GM23338 (cell line): ENCODE measurements at regions not wholly inside any gene's neighbourhood (a gene's known extent, or its start where the extent isn't known, plus 50 kb on each side); places are given as distances from the start of the nearest gene placed in this dataset.
A peak's percentile ranks its signal among the peaks of the same experiment; 100 is the strongest.

ENCODE experiments used
- ATAC-seq: fragments of 200-7000 bp; cut with Tn5 transposase; 3 replicates; pipeline ENCODE4 v1.9.1; 2020
- DNase-seq: peaks from one replicate; pipeline ENCODE4 v3.0.0-alpha.2; 2015; ENCODE audit warnings: low spot score
- H2AFZ ChIP-seq: fragments of 200-600 bp; sonication (generic); 2 replicates; pipeline ENCODE4 v1.8.0; 2016; ENCODE audit warnings: antibody characterized with exemption, mild to moderate bottlenecking, moderate library complexity
- H3F3A ChIP-seq: fragments of 200-600 bp; sonication (generic); replicated peaks from 2 replicates; pipeline ENCODE4 v1.8.0; 2017; ENCODE audit warnings: antibody characterized with exemption, mixed run types, low read depth
- H3K27ac ChIP-seq: fragments of 200-600 bp; sonication (generic); 2 replicates; pipeline ENCODE4 v1.6.1; 2016; ENCODE audit warnings: low read depth
- H3K27me3 ChIP-seq: fragments of 200-600 bp; sonication (generic); 2 replicates; pipeline ENCODE4 v1.8.0; 2016; ENCODE audit warnings: mild to moderate bottlenecking, mixed run types, moderate library complexity; ENCODE audit not compliant: insufficient read depth
- H3K36me3 ChIP-seq: fragments of 200-600 bp; sonication (generic); 2 replicates; pipeline ENCODE4 v1.8.0; 2016; ENCODE audit warnings: mild to moderate bottlenecking; ENCODE audit not compliant: insufficient read depth
- H3K4me1 ChIP-seq: fragments of 200-600 bp; sonication (generic); 2 replicates; pipeline ENCODE4 v1.8.0; 2016; ENCODE audit warnings: mild to moderate bottlenecking, moderate library complexity; ENCODE audit not compliant: insufficient read depth
- H3K4me2 ChIP-seq: fragments of 200-600 bp; sonication (generic); 2 replicates; pipeline ENCODE4 v1.7.1; 2017; ENCODE audit warnings: mixed run types
- H3K4me3 ChIP-seq: fragments of 200-600 bp; sonication (generic); 2 replicates; pipeline ENCODE4 v1.6.1; 2016; ENCODE audit warnings: mixed run types
- H3K79me2 ChIP-seq: fragments of 200-600 bp; sonication (generic); replicated peaks from 2 replicates; pipeline ENCODE4 v1.8.0; 2017; ENCODE audit warnings: mild to moderate bottlenecking; ENCODE audit not compliant: insufficient read depth
- H3K9me2 ChIP-seq: fragments of 200-600 bp; sonication (generic); 2 replicates; pipeline ENCODE4 v1.8.0; 2017; ENCODE audit not compliant: insufficient read depth
- H4K20me1 ChIP-seq: fragments of 200-600 bp; sonication (generic); replicated peaks from 2 replicates; pipeline ENCODE4 v1.8.0; 2017; ENCODE audit warnings: mild to moderate bottlenecking; ENCODE audit not compliant: insufficient read depth
- H3K27ac Mint-ChIP-seq: 2 replicates; pipeline ENCODE4 v1.8.0; 2020; ENCODE audit warnings: inconsistent platforms, mild to moderate bottlenecking, moderate library complexity, mixed read lengths
- H3K27me3 Mint-ChIP-seq: 3 replicates; pipeline ENCODE4 v1.8.0; 2022; ENCODE audit warnings: low read depth, mild to moderate bottlenecking, moderate library complexity, mixed read lengths, inconsistent platforms; ENCODE audit not compliant: insufficient read depth, poor library complexity
- H3K36me3 Mint-ChIP-seq: 3 replicates; pipeline ENCODE4 v1.8.0; 2021; ENCODE audit warnings: low read depth, mild to moderate bottlenecking, inconsistent platforms, moderate library complexity, mixed read lengths
- H3K4me1 Mint-ChIP-seq: 3 replicates; pipeline ENCODE4 v1.8.0; 2020; ENCODE audit warnings: mild to moderate bottlenecking, inconsistent platforms, mixed read lengths
- H3K4me3 Mint-ChIP-seq: 3 replicates; pipeline ENCODE4 v1.8.0; 2021; ENCODE audit warnings: moderate library complexity, mild to moderate bottlenecking, inconsistent platforms, mixed read lengths
- H3K9me3 Mint-ChIP-seq: 3 replicates; pipeline ENCODE4 v1.8.0; 2020; ENCODE audit warnings: moderate library complexity, mild to moderate bottlenecking, inconsistent platforms, mixed read lengths
- EZH2 ChIP-seq: fragments of 200-600 bp; sonication (generic); IDR thresholded peaks from one replicate; pipeline ENCODE4 v1.8.0; 2017; ENCODE audit warnings: antibody characterized with exemption, mild to moderate bottlenecking, low read depth; ENCODE audit not compliant: unreplicated experiment
- EZH2phosphoT487 ChIP-seq: fragments of 200-600 bp; sonication (generic); IDR thresholded peaks from one replicate; pipeline ENCODE4 v1.8.1; 2018; ENCODE audit warnings: antibody characterized with exemption; ENCODE audit not compliant: unreplicated experiment
- JUNB ChIP-seq: IDR thresholded peaks from one replicate; pipeline ENCODE4 v1.6.1; 2016; ENCODE audit warnings: antibody characterized with exemption; ENCODE audit not compliant: unreplicated experiment
- NANOG ChIP-seq: IDR thresholded peaks from 2 replicates; pipeline ENCODE4 v1.6.1; 2016; ENCODE audit warnings: antibody characterized with exemption, borderline replicate concordance
- POLR2AphosphoS5 ChIP-seq: IDR thresholded peaks from 2 replicates; pipeline ENCODE4 v1.6.1; 2016; ENCODE audit warnings: antibody characterized with exemption, low read depth
- STAT1 ChIP-seq: IDR thresholded peaks from one replicate; pipeline ENCODE4 v1.6.1; 2016; ENCODE audit warnings: antibody characterized with exemption; ENCODE audit not compliant: unreplicated experiment
- ZNF114 ChIP-seq: fragments of 250-450 bp; sonication (Bioruptor Pico); IDR thresholded peaks from 2 replicates; pipeline ENCODE4 v1.5.0; 2020; ENCODE audit warnings: mild to moderate bottlenecking, moderate library complexity
- ZNF331 ChIP-seq: fragments of 250-450 bp; sonication (Bioruptor Pico); IDR thresholded peaks from 2 replicates; pipeline ENCODE4 v1.5.0; 2020; ENCODE audit warnings: low read depth, mild to moderate bottlenecking, moderate library complexity
- TF ChIP-seq, protein P1 (sequence below): IDR thresholded peaks from 2 replicates; pipeline ENCODE4 v1.6.1; 2016; ENCODE audit warnings: antibody characterized with exemption
- TF ChIP-seq, protein P2 (sequence below): IDR thresholded peaks from one replicate; pipeline ENCODE4 v1.6.1; 2018; ENCODE audit warnings: antibody characterized with exemption; ENCODE audit not compliant: unreplicated experiment
- TF ChIP-seq, protein P3 (sequence below): fragments of 250-450 bp; sonication (Bioruptor Pico); IDR thresholded peaks from 2 replicates; pipeline ENCODE4 v1.5.0; 2020; ENCODE audit warnings: mild to moderate bottlenecking, moderate library complexity

DNA sequence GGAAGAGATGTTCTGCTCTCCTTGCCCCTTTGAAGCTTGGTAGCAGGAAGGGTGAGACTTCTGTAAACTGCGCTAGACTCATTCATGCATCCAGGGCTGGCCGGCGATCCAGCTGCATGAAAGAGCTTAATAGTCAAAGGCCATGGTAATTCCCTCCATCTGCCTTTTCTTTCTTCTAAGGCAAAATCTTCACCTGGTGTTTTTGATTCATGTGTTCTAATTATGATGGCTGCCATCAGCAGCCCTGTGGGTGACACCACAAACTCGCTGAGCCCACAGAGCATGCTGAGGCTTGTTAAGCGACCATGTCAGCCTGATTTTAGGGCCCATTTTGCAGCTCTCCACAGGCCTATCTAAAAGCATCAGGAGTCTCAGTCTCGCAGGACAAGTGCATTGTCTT is 450.1 kb upstream of the TENM3 start:
- peaks cover 3% of the 10 kb centered on the region; the same call in 1 of the 3 replicates for H3K36me3 Mint-ChIP-seq
- peaks cover 23% of the 10 kb centered on the region for H3K4me1 ChIP-seq
- no peaks in the 10 kb centered on the region for H3K36me3 ChIP-seq
- H3K27me3 ChIP-seq: no peaks in the 10 kb centered on the region
- peak overlapping the region; percentile 16 for H3K4me2 ChIP-seq
- peak overlapping the region; percentile 88 for H3K27ac Mint-ChIP-seq
- DNase-seq: peak; percentile 11
- no peaks in the 10 kb centered on the region for H3K9me2 ChIP-seq
- no peaks in the 10 kb centered on the region for H3K27me3 Mint-ChIP-seq
- no peak overlapping the region for H3K4me3 ChIP-seq
- H4K20me1 ChIP-seq: no peaks in the 10 kb centered on the region
- no peak overlapping the region for H3K27ac ChIP-seq
- TF ChIP-seq STAT1: no peak
- no peak for TF ChIP-seq JUNB
- TF ChIP-seq POLR2AphosphoS5: no peak
- no peak for TF ChIP-seq EZH2phosphoT487
- TF ChIP-seq, protein P1, sequence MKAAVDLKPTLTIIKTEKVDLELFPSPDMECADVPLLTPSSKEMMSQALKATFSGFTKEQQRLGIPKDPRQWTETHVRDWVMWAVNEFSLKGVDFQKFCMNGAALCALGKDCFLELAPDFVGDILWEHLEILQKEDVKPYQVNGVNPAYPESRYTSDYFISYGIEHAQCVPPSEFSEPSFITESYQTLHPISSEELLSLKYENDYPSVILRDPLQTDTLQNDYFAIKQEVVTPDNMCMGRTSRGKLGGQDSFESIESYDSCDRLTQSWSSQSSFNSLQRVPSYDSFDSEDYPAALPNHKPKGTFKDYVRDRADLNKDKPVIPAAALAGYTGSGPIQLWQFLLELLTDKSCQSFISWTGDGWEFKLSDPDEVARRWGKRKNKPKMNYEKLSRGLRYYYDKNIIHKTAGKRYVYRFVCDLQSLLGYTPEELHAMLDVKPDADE: no peak
- no peak for TF ChIP-seq EZH2
- no peak for TF ChIP-seq NANOG
- no peak for TF ChIP-seq ZNF114 (CRISPR knock-in tag)
- H3K4me1 Mint-ChIP-seq: peaks cover 24% of the 10 kb centered on the region
- no peak overlapping the region for H3K4me3 Mint-ChIP-seq
- H3K79me2 ChIP-seq: no peaks in the 10 kb centered on the region
- ATAC-seq: peak; percentile 65
- H3F3A ChIP-seq: no peaks in the 10 kb centered on the region
- no peaks in the 10 kb centered on the region; the same call in 2 of the 3 replicates for H3K9me3 Mint-ChIP-seq
- peak overlapping the region; percentile 64 for H2AFZ ChIP-seq

DNA sequence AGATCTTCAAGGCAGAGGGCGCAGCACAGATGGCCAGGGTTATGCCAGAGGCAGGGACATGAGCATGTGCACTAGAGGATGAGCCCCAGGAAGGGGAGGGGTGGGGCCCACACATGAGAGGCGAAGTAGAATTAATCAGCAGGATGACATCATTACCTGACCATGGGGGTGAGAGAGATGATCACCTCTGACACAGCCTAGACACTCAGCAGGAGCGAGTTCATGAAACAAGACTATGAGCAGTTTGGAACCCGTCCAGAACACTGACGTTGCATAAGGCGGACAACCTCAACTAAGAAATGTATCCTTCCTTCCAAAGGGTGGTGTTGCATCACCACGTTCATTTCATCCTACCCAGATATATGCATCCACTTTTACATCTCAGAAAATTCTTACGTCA is 446.7 kb upstream of the TENM3 start:
- H3F3A ChIP-seq: no peaks in the 10 kb centered on the region
- DNase-seq (no peak), ATAC-seq (no peak)
- no peaks in the 10 kb centered on the region for H4K20me1 ChIP-seq
- no peak overlapping the region for H2AFZ ChIP-seq
- Mint-ChIP-seq H3K9me3 (no peaks in the 10 kb centered on the region; the same call in 2 of the 3 replicates), H3K27ac (no peak overlapping the region), H3K4me3 (no peak overlapping the region), H3K36me3 (peaks cover 3% of the 10 kb centered on the region; the same call in 1 of the 3 replicates), H3K4me1 (peaks cover 24% of the 10 kb centered on the region), H3K27me3 (no peaks in the 10 kb centered on the region)
- H3K4me3 ChIP-seq: no peak overlapping the region
- no peak overlapping the region for H3K27ac ChIP-seq
- H3K9me2 ChIP-seq: no peaks in the 10 kb centered on the region
- H3K36me3 ChIP-seq: no peaks in the 10 kb centered on the region
- no peaks in the 10 kb centered on the region for H3K27me3 ChIP-seq
- no peak overlapping the region for H3K4me2 ChIP-seq
- H3K4me1 ChIP-seq: peaks cover 23% of the 10 kb centered on the region
- TF ChIP-seq, protein P2, sequence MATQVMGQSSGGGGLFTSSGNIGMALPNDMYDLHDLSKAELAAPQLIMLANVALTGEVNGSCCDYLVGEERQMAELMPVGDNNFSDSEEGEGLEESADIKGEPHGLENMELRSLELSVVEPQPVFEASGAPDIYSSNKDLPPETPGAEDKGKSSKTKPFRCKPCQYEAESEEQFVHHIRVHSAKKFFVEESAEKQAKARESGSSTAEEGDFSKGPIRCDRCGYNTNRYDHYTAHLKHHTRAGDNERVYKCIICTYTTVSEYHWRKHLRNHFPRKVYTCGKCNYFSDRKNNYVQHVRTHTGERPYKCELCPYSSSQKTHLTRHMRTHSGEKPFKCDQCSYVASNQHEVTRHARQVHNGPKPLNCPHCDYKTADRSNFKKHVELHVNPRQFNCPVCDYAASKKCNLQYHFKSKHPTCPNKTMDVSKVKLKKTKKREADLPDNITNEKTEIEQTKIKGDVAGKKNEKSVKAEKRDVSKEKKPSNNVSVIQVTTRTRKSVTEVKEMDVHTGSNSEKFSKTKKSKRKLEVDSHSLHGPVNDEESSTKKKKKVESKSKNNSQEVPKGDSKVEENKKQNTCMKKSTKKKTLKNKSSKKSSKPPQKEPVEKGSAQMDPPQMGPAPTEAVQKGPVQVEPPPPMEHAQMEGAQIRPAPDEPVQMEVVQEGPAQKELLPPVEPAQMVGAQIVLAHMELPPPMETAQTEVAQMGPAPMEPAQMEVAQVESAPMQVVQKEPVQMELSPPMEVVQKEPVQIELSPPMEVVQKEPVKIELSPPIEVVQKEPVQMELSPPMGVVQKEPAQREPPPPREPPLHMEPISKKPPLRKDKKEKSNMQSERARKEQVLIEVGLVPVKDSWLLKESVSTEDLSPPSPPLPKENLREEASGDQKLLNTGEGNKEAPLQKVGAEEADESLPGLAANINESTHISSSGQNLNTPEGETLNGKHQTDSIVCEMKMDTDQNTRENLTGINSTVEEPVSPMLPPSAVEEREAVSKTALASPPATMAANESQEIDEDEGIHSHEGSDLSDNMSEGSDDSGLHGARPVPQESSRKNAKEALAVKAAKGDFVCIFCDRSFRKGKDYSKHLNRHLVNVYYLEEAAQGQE: no peak
- TF ChIP-seq POLR2AphosphoS5 (no peak), JUNB (no peak), ZNF114 (CRISPR knock-in tag) (no peak), EZH2 (no peak), ZNF331 (CRISPR knock-in tag) (no peak), NANOG (no peak)
- TF ChIP-seq, protein P3, sequence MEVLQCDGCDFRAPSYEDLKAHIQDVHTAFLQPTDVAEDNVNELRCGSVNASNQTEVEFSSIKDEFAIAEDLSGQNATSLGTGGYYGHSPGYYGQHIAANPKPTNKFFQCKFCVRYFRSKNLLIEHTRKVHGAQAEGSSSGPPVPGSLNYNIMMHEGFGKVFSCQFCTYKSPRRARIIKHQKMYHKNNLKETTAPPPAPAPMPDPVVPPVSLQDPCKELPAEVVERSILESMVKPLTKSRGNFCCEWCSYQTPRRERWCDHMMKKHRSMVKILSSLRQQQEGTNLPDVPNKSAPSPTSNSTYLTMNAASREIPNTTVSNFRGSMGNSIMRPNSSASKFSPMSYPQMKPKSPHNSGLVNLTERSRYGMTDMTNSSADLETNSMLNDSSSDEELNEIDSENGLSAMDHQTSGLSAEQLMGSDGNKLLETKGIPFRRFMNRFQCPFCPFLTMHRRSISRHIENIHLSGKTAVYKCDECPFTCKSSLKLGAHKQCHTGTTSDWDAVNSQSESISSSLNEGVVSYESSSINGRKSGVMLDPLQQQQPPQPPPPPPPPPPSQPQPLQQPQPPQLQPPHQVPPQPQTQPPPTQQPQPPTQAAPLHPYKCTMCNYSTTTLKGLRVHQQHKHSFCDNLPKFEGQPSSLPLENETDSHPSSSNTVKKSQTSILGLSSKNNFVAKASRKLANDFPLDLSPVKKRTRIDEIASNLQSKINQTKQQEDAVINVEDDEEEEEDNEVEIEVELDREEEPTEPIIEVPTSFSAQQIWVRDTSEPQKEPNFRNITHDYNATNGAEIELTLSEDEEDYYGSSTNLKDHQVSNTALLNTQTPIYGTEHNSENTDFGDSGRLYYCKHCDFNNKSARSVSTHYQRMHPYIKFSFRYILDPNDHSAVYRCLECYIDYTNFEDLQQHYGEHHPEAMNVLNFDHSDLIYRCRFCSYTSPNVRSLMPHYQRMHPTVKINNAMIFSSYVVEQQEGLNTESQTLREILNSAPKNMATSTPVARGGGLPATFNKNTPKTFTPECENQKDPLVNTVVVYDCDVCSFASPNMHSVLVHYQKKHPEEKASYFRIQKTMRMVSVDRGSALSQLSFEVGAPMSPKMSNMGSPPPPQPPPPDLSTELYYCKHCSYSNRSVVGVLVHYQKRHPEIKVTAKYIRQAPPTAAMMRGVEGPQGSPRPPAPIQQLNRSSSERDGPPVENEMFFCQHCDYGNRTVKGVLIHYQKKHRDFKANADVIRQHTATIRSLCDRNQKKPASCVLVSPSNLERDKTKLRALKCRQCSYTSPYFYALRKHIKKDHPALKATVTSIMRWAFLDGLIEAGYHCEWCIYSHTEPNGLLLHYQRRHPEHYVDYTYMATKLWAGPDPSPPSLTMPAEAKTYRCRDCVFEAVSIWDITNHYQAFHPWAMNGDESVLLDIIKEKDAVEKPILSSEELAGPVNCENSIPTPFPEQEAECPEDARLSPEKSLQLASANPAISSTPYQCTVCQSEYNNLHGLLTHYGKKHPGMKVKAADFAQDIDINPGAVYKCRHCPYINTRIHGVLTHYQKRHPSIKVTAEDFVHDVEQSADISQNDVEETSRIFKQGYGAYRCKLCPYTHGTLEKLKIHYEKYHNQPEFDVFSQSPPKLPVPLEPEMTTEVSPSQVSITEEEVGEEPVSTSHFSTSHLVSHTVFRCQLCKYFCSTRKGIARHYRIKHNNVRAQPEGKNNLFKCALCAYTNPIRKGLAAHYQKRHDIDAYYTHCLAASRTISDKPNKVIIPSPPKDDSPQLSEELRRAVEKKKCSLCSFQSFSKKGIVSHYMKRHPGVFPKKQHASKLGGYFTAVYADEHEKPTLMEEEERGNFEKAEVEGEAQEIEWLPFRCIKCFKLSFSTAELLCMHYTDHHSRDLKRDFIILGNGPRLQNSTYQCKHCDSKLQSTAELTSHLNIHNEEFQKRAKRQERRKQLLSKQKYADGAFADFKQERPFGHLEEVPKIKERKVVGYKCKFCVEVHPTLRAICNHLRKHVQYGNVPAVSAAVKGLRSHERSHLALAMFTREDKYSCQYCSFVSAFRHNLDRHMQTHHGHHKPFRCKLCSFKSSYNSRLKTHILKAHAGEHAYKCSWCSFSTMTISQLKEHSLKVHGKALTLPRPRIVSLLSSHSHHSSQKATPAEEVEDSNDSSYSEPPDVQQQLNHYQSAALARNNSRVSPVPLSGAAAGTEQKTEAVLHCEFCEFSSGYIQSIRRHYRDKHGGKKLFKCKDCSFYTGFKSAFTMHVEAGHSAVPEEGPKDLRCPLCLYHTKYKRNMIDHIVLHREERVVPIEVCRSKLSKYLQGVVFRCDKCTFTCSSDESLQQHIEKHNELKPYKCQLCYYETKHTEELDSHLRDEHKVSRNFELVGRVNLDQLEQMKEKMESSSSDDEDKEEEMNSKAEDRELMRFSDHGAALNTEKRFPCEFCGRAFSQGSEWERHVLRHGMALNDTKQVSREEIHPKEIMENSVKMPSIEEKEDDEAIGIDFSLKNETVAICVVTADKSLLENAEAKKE: no peak
- H3K79me2 ChIP-seq: no peaks in the 10 kb centered on the region
